Natural killer cell (primary cell): ENCODE measurements at regions not wholly inside any gene's neighbourhood (a gene's known extent, or its start where the extent isn't known, plus 50 kb on each side); places are given as distances from the start of the nearest gene placed in this dataset.

Source experiments
- ATAC-seq, 3 donors: fragments of 150-1000 bp in 2 of 3; fragments of 200-7000 bp in 1 of 3; cut with Tn5 transposase; 1 replicate in 1 of 3; 2 replicates in 2 of 3; pipeline ENCODE4 v1.10.0; 2021; ENCODE audit warnings: mild to moderate bottlenecking in 2 of 3, moderate library complexity in 2 of 3
- DNase-seq, 2 donors: peaks; one replicate each; pipeline versions ENCODE4 v3.0.0 to v3.0.0-alpha.2; 2013 to 2021; ENCODE audit warnings: mixed read lengths in 1 of 2
- H3K27ac ChIP-seq: one replicate; pipeline ENCODE4 v1.5.1; 2013; ENCODE audit warnings: mild to moderate bottlenecking, low read length
- H3K27me3 ChIP-seq: one replicate; pipeline ENCODE4 v1.6.1; 2013; ENCODE audit warnings: low read length; ENCODE audit not compliant: control insufficient read depth, insufficient read depth
- H3K36me3 ChIP-seq: one replicate; pipeline ENCODE4 v1.6.1; 2013; ENCODE audit warnings: low read length; ENCODE audit not compliant: control insufficient read depth, insufficient read depth
- H3K4me1 ChIP-seq: one replicate; pipeline ENCODE4 v1.6.1; 2013; ENCODE audit warnings: low read length; ENCODE audit not compliant: control insufficient read depth, insufficient read depth
- H3K4me3 ChIP-seq: one replicate; pipeline ENCODE4 v1.5.1; 2013; ENCODE audit warnings: low read length
- H3K9me3 ChIP-seq: one replicate; pipeline ENCODE4 v1.6.1; 2013; ENCODE audit warnings: low read length; ENCODE audit not compliant: control insufficient read depth, insufficient read depth
- H3K27ac Mint-ChIP-seq, 2 donors: one replicate each; pipeline ENCODE4 v1.8.0; 2022; ENCODE audit warnings: mild to moderate bottlenecking in 2 of 2, mixed read lengths in 2 of 2, moderate library complexity in 1 of 2
- H3K27me3 Mint-ChIP-seq, 2 donors: one replicate each; pipeline ENCODE4 v1.8.0; 2022; ENCODE audit warnings: low read depth in 2 of 2, mixed read lengths in 2 of 2
- H3K36me3 Mint-ChIP-seq: one replicate; pipeline ENCODE4 v1.8.0; 2022; ENCODE audit warnings: mixed read lengths
- H3K4me1 Mint-ChIP-seq, 2 donors: one replicate each; pipeline ENCODE4 v1.8.0; 2022; ENCODE audit warnings: mixed read lengths in 2 of 2
- H3K4me3 Mint-ChIP-seq: one replicate; pipeline ENCODE4 v1.8.0; 2022; ENCODE audit warnings: mild to moderate bottlenecking, moderate library complexity, mixed read lengths
- H3K9me3 Mint-ChIP-seq, 2 donors: one replicate each; pipeline ENCODE4 v1.8.0; 2022; ENCODE audit warnings: mixed read lengths in 2 of 2
- WGBS: methylation state at CpG from one replicate; pipeline ENCODE4 v1.1.7; 2013; ENCODE audit warnings: missing lambda C conversion rate; ENCODE audit not compliant: insufficient coverage; 5-methylcytosine and 5-hydroxymethylcytosine counted together
- intact Hi-C: fragments of 100-400 bp; cut with micrococcal nuclease; formaldehyde crosslinking; loops from one replicate; pipeline ENCODE4 v1.14.2; 2022
- TF ChIP-seq, protein P1 (sequence below): fragments of 200-600 bp; IDR thresholded peaks from one replicate; pipeline ENCODE4 v1.8.0; 2022; ENCODE audit warnings: antibody characterized with exemption

DNA sequence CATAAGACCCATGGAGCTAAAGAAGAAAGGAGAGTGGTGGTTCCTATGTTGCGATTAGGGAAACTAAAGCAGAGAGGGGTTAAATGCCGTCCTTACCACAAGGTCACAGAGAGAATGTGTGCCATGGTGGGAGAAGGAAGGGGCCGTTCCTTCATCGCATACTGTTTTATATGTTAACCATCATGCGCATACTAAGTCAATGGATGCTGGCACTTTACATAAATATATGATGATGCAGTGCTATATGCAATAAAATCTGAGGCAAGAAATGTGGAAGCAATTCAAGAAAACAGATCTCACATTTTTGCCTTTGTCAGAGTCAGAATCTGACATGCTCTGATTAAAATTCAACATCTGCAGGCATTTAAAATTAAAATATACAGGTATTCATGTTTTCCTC, 168.1 kb downstream of the BMP4 start:
- ATAC-seq, result no peak
- TF ChIP-seq, protein P1, sequence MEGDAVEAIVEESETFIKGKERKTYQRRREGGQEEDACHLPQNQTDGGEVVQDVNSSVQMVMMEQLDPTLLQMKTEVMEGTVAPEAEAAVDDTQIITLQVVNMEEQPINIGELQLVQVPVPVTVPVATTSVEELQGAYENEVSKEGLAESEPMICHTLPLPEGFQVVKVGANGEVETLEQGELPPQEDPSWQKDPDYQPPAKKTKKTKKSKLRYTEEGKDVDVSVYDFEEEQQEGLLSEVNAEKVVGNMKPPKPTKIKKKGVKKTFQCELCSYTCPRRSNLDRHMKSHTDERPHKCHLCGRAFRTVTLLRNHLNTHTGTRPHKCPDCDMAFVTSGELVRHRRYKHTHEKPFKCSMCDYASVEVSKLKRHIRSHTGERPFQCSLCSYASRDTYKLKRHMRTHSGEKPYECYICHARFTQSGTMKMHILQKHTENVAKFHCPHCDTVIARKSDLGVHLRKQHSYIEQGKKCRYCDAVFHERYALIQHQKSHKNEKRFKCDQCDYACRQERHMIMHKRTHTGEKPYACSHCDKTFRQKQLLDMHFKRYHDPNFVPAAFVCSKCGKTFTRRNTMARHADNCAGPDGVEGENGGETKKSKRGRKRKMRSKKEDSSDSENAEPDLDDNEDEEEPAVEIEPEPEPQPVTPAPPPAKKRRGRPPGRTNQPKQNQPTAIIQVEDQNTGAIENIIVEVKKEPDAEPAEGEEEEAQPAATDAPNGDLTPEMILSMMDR, result no peak

DNA sequence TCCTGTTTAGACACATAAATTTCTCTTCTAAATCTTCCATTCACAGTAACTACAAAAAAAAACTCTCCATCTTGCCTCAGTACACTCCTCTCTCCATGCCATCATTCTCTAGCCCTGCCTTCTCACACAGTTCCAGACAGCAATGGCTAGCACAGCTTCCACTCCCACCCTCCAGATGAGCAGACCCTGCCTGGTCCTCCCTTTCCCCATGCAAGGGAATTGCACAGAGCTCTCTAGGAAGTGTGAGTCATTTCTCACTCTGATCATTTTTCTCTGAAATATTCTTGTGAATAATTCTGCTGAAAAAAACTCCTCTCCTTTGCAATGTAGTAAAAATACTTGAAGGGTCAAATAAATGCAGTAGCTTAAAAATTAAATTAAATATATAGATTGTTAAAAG, 170.6 kb downstream of the BMP4 start:
- H3K9me3 Mint-ChIP-seq, result peaks cover 7 to 15% of the 10 kb centered on the region in 2 donors
- no peak overlapping the region for H3K4me3 Mint-ChIP-seq
- TF ChIP-seq, protein P1, result no peak

More for the DNA sequence above, 168.1 kb downstream of the BMP4 start:
- no peaks in the 10 kb centered on the region for H3K9me3 ChIP-seq
- Mint-ChIP-seq H3K36me3 (no peaks in the 10 kb centered on the region), H3K9me3 (peaks cover 7 to 10% of the 10 kb centered on the region in 2 donors), H3K27ac (no peak overlapping the region), H3K4me3 (no peak overlapping the region), H3K27me3 (no peaks in the 10 kb centered on the region), H3K4me1 (no peaks in the 10 kb centered on the region)
- intact Hi-C loops, result no loop called here
- H3K4me3 ChIP-seq, result no peak overlapping the region
- H3K4me1 ChIP-seq, result no peaks in the 10 kb centered on the region
- H3K27ac ChIP-seq, result no peak overlapping the region
- WGBS, result 88% methylated on average over 5 of the region's 5 CpGs
- H3K27me3 ChIP-seq, result no peaks in the 10 kb centered on the region
- H3K36me3 ChIP-seq, result no peaks in the 10 kb centered on the region
- DNase-seq, result no peak

DNA sequence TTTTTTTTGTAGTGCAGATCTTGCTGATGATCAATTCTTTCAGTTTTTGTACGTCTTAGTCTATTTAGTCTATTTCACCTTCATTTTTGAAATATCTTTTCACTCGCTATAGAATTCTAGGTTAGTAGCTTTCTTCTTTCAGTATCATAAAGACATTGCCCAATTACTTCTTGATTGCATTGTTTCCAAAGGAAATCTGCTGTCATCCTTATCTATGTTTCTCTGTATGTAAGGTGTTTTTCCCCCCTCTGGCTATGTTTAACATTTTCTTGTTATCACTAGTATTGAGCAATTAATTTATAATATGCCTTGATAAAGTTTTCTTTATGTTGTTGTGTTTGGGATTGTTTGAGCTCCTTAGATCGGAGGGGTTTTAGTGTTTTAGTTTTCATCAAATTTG, 171.9 kb downstream of the BMP4 start:
- H3K9me3 Mint-ChIP-seq, result peaks cover 9 to 15% of the 10 kb centered on the region in 2 donors
- 80% methylated on average over 1 of the region's 3 CpGs for WGBS
- TF ChIP-seq, protein P1, result no peak
- no peaks in the 10 kb centered on the region for H3K27me3 Mint-ChIP-seq
- Histone ChIP-seq H3K27me3 (no peaks in the 10 kb centered on the region), H3K36me3 (no peaks in the 10 kb centered on the region), H3K27ac (no peak overlapping the region), H3K9me3 (no peaks in the 10 kb centered on the region), H3K4me1 (no peaks in the 10 kb centered on the region), H3K4me3 (no peak overlapping the region)
- H3K4me3 Mint-ChIP-seq, result no peak overlapping the region
- intact Hi-C loops, result no loop called here
- H3K4me1 Mint-ChIP-seq, result no peaks in the 10 kb centered on the region
- H3K36me3 Mint-ChIP-seq, result no peaks in the 10 kb centered on the region
- DNase-seq (no peak), ATAC-seq (no peak)
- H3K27ac Mint-ChIP-seq, result no peak overlapping the region

More for the DNA sequence above, 170.6 kb downstream of the BMP4 start:
- Histone ChIP-seq H3K4me3 (no peak overlapping the region), H3K27ac (no peak overlapping the region), H3K4me1 (no peaks in the 10 kb centered on the region), H3K9me3 (no peaks in the 10 kb centered on the region), H3K27me3 (no peaks in the 10 kb centered on the region), H3K36me3 (no peaks in the 10 kb centered on the region)
- DNase-seq (no peak), ATAC-seq (no peak)
- Mint-ChIP-seq H3K4me1 (no peaks in the 10 kb centered on the region), H3K36me3 (no peaks in the 10 kb centered on the region), H3K27ac (no peak overlapping the region), H3K27me3 (no peaks in the 10 kb centered on the region)
- intact Hi-C loops, result no loop called here

DNA sequence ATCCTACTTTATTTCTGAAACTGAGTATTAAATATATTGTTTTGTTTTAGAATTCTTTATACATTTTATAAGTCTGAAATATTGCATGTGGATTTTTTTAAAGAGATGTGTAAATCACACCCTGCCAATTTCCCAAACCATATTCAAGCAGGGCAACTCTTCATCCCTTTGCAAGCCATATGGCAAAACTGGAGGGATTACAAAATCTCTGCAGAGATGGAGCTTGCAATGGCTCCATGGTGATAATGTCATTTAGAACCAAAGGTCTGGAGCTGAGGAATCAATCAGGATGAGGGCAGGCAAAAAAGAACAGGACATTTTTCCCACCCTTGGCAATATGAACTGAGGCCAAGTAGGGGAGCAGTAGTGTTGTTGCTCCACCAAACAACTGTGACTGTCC, 173.4 kb downstream of the BMP4 start:
- no peak overlapping the region for H3K4me3 Mint-ChIP-seq
- H3K27ac Mint-ChIP-seq, result no peak overlapping the region
- DNase-seq (no peak), ATAC-seq (no peak)
- Histone ChIP-seq H3K9me3 (no peaks in the 10 kb centered on the region), H3K27me3 (no peaks in the 10 kb centered on the region), H3K4me3 (no peak overlapping the region), H3K36me3 (no peaks in the 10 kb centered on the region), H3K27ac (no peak overlapping the region), H3K4me1 (no peaks in the 10 kb centered on the region)
- H3K36me3 Mint-ChIP-seq, result no peaks in the 10 kb centered on the region
- TF ChIP-seq, protein P1, result no peak
- H3K27me3 Mint-ChIP-seq, result no peaks in the 10 kb centered on the region
- intact Hi-C loops, result no loop called here
- H3K9me3 Mint-ChIP-seq, result peaks cover 9 to 15% of the 10 kb centered on the region in 2 donors
- H3K4me1 Mint-ChIP-seq, result no peaks in the 10 kb centered on the region
